IMR-90 (cell line): ENCODE measurements at regions not wholly inside any gene's neighbourhood (a gene's known extent, or its start where the extent isn't known, plus 50 kb on each side); places are given as distances from the start of the nearest gene placed in this dataset.

Experiments used
- CEBPB ChIP-seq: IDR thresholded peaks from 2 replicates; pipeline ENCODE4 v1.6.1; 2012; ENCODE audit warnings: low read depth, low read length, improper control_type of control experiment
- CTCF ChIP-seq: conservative IDR thresholded peaks from 2 replicates; pipeline ENCODE4 v1.5.1; 2012; ENCODE audit warnings: mild to moderate bottlenecking, low read depth, low read length, improper control_type of control experiment

- TF ChIP-seq CTCF (peak; percentile 67), CEBPB (no peak)
Measured at GRCh38 chr2:206392118-206392517, 51.2 kb upstream of the ADAM23 start.
